ENCODE measurements at regions not wholly inside any gene's neighbourhood (a gene's known extent, or its start where the extent isn't known, plus 50 kb on each side); places are given as distances from the start of the nearest gene placed in this dataset.

DNA sequence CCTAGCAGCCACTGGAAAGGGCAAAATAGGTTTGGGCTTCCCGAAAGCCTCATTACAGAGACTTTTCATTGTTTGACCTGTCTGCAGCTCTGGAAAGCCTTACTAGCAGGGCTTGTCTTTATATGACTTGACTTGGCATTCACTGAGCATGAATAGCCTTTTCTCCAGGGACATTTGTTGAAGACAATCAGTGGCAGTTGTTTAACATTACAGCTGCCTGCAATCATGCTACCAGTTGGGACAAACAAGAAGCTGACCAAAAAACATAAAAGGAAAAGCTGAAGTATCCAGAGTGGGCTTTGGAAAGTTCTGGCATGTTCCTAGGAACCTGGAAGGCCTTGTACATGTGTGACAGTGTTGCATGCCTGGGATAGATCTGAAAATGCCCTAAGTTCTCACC is 121.4 kb downstream of the KCNF1 start:
- no peak for ATAC-seq
- no peak overlapping the region for H3K27ac Mint-ChIP-seq
- H3K4me3 Mint-ChIP-seq: no peak overlapping the region
- DNase-seq (ENCODE audit: low spot score): no peak
- TF ChIP-seq STAT1 (IDR thresholded peaks at IDR 0.05; ENCODE audit: unreplicated experiment) (no peak), CREB1 (CRISPR knock-in tag; IDR thresholded peaks at IDR 0.05; ENCODE audit: low read depth) (no peak), ZNF114 (CRISPR knock-in tag; IDR thresholded peaks at IDR 0.05) (no peak), JUNB (IDR thresholded peaks at IDR 0.05; ENCODE audit: unreplicated experiment) (no peak), ZNF331 (CRISPR knock-in tag; IDR thresholded peaks at IDR 0.05; ENCODE audit: low read depth) (no peak), EZH2phosphoT487 (IDR thresholded peaks at IDR 0.05; ENCODE audit: unreplicated experiment) (no peak), NANOG (IDR thresholded peaks at IDR 0.05; ENCODE audit: borderline replicate concordance) (no peak), EZH2 (IDR thresholded peaks at IDR 0.05; ENCODE audit: low read depth, unreplicated experiment) (no peak), POLR2AphosphoS5 (IDR thresholded peaks at IDR 0.05; ENCODE audit: low read depth) (no peak)
- TF ChIP-seq, protein P1, sequence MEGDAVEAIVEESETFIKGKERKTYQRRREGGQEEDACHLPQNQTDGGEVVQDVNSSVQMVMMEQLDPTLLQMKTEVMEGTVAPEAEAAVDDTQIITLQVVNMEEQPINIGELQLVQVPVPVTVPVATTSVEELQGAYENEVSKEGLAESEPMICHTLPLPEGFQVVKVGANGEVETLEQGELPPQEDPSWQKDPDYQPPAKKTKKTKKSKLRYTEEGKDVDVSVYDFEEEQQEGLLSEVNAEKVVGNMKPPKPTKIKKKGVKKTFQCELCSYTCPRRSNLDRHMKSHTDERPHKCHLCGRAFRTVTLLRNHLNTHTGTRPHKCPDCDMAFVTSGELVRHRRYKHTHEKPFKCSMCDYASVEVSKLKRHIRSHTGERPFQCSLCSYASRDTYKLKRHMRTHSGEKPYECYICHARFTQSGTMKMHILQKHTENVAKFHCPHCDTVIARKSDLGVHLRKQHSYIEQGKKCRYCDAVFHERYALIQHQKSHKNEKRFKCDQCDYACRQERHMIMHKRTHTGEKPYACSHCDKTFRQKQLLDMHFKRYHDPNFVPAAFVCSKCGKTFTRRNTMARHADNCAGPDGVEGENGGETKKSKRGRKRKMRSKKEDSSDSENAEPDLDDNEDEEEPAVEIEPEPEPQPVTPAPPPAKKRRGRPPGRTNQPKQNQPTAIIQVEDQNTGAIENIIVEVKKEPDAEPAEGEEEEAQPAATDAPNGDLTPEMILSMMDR (conservative IDR thresholded peaks at IDR 0.05; ENCODE audit: low read depth in 2 of 2): no peak
- TF ChIP-seq, protein P2, sequence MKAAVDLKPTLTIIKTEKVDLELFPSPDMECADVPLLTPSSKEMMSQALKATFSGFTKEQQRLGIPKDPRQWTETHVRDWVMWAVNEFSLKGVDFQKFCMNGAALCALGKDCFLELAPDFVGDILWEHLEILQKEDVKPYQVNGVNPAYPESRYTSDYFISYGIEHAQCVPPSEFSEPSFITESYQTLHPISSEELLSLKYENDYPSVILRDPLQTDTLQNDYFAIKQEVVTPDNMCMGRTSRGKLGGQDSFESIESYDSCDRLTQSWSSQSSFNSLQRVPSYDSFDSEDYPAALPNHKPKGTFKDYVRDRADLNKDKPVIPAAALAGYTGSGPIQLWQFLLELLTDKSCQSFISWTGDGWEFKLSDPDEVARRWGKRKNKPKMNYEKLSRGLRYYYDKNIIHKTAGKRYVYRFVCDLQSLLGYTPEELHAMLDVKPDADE (IDR thresholded peaks at IDR 0.05): no peak
- TF ChIP-seq, protein P3, sequence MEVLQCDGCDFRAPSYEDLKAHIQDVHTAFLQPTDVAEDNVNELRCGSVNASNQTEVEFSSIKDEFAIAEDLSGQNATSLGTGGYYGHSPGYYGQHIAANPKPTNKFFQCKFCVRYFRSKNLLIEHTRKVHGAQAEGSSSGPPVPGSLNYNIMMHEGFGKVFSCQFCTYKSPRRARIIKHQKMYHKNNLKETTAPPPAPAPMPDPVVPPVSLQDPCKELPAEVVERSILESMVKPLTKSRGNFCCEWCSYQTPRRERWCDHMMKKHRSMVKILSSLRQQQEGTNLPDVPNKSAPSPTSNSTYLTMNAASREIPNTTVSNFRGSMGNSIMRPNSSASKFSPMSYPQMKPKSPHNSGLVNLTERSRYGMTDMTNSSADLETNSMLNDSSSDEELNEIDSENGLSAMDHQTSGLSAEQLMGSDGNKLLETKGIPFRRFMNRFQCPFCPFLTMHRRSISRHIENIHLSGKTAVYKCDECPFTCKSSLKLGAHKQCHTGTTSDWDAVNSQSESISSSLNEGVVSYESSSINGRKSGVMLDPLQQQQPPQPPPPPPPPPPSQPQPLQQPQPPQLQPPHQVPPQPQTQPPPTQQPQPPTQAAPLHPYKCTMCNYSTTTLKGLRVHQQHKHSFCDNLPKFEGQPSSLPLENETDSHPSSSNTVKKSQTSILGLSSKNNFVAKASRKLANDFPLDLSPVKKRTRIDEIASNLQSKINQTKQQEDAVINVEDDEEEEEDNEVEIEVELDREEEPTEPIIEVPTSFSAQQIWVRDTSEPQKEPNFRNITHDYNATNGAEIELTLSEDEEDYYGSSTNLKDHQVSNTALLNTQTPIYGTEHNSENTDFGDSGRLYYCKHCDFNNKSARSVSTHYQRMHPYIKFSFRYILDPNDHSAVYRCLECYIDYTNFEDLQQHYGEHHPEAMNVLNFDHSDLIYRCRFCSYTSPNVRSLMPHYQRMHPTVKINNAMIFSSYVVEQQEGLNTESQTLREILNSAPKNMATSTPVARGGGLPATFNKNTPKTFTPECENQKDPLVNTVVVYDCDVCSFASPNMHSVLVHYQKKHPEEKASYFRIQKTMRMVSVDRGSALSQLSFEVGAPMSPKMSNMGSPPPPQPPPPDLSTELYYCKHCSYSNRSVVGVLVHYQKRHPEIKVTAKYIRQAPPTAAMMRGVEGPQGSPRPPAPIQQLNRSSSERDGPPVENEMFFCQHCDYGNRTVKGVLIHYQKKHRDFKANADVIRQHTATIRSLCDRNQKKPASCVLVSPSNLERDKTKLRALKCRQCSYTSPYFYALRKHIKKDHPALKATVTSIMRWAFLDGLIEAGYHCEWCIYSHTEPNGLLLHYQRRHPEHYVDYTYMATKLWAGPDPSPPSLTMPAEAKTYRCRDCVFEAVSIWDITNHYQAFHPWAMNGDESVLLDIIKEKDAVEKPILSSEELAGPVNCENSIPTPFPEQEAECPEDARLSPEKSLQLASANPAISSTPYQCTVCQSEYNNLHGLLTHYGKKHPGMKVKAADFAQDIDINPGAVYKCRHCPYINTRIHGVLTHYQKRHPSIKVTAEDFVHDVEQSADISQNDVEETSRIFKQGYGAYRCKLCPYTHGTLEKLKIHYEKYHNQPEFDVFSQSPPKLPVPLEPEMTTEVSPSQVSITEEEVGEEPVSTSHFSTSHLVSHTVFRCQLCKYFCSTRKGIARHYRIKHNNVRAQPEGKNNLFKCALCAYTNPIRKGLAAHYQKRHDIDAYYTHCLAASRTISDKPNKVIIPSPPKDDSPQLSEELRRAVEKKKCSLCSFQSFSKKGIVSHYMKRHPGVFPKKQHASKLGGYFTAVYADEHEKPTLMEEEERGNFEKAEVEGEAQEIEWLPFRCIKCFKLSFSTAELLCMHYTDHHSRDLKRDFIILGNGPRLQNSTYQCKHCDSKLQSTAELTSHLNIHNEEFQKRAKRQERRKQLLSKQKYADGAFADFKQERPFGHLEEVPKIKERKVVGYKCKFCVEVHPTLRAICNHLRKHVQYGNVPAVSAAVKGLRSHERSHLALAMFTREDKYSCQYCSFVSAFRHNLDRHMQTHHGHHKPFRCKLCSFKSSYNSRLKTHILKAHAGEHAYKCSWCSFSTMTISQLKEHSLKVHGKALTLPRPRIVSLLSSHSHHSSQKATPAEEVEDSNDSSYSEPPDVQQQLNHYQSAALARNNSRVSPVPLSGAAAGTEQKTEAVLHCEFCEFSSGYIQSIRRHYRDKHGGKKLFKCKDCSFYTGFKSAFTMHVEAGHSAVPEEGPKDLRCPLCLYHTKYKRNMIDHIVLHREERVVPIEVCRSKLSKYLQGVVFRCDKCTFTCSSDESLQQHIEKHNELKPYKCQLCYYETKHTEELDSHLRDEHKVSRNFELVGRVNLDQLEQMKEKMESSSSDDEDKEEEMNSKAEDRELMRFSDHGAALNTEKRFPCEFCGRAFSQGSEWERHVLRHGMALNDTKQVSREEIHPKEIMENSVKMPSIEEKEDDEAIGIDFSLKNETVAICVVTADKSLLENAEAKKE (CRISPR knock-in tag; IDR thresholded peaks at IDR 0.05): no peak
- TF ChIP-seq, protein P4, sequence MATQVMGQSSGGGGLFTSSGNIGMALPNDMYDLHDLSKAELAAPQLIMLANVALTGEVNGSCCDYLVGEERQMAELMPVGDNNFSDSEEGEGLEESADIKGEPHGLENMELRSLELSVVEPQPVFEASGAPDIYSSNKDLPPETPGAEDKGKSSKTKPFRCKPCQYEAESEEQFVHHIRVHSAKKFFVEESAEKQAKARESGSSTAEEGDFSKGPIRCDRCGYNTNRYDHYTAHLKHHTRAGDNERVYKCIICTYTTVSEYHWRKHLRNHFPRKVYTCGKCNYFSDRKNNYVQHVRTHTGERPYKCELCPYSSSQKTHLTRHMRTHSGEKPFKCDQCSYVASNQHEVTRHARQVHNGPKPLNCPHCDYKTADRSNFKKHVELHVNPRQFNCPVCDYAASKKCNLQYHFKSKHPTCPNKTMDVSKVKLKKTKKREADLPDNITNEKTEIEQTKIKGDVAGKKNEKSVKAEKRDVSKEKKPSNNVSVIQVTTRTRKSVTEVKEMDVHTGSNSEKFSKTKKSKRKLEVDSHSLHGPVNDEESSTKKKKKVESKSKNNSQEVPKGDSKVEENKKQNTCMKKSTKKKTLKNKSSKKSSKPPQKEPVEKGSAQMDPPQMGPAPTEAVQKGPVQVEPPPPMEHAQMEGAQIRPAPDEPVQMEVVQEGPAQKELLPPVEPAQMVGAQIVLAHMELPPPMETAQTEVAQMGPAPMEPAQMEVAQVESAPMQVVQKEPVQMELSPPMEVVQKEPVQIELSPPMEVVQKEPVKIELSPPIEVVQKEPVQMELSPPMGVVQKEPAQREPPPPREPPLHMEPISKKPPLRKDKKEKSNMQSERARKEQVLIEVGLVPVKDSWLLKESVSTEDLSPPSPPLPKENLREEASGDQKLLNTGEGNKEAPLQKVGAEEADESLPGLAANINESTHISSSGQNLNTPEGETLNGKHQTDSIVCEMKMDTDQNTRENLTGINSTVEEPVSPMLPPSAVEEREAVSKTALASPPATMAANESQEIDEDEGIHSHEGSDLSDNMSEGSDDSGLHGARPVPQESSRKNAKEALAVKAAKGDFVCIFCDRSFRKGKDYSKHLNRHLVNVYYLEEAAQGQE (IDR thresholded peaks at IDR 0.05; ENCODE audit: unreplicated experiment): no peak
- no peaks in the 10 kb centered on the region for H3K36me3 ChIP-seq (ENCODE audit: insufficient read depth)
- H3F3A ChIP-seq (replicated peaks; ENCODE audit: low read depth): no peaks in the 10 kb centered on the region
- no peak overlapping the region for H3K4me2 ChIP-seq
- peaks cover 3% of the 10 kb centered on the region for H3K27me3 Mint-ChIP-seq (ENCODE audit: insufficient read depth, low read depth, poor library complexity)
- H3K4me1 Mint-ChIP-seq: peaks cover 3% of the 10 kb centered on the region; the same call in 2 of the 3 replicates
- H3K27me3 ChIP-seq (ENCODE audit: insufficient read depth): no peaks in the 10 kb centered on the region
- H3K36me3 Mint-ChIP-seq (ENCODE audit: low read depth): peaks cover 10% of the 10 kb centered on the region; the same call in 2 of the 3 replicates
- no peak overlapping the region for H3K27ac ChIP-seq (ENCODE audit: low read depth)
- H3K4me3 ChIP-seq: no peak overlapping the region
- H4K20me1 ChIP-seq (replicated peaks; ENCODE audit: insufficient read depth): no peaks in the 10 kb centered on the region
- H3K4me1 ChIP-seq (ENCODE audit: insufficient read depth): no peaks in the 10 kb centered on the region
- H3K79me2 ChIP-seq (replicated peaks; ENCODE audit: insufficient read depth): no peaks in the 10 kb centered on the region
- H3K9me2 ChIP-seq (ENCODE audit: insufficient read depth): no peaks in the 10 kb centered on the region
- H2AFZ ChIP-seq: no peak overlapping the region
- H3K9me3 Mint-ChIP-seq: peaks cover 34% of the 10 kb centered on the region

All from GM23338 (cell line).